ENCODE measurements at regions not wholly inside any gene's neighbourhood (a gene's known extent, or its start where the extent isn't known, plus 50 kb on each side); places are given as distances from the start of the nearest gene placed in this dataset.
"Not testable (repeated sequence)": the region's sequence is repeated elsewhere in the genome, so short reads cannot be mapped to it uniquely, and the experiment has no call there.

- H3K36me3 ChIP-seq (replicated peaks in 1 of 2); H3K4me1 ChIP-seq (replicated peaks in 1 of 2); H3K9me3 ChIP-seq (replicated peaks in 1 of 3); H3K27ac ChIP-seq; H3K4me3 ChIP-seq; DNase-seq; intact Hi-C loops (cut with DNase I); H3K27me3 ChIP-seq: not testable (repeated sequence)
- WGBS, 4 donors, result 0 to 27% (median 11%) methylated on average over 2 to 3 of the region's 3 CpGs
Measured at GRCh38 chr2:242113492-242113891, 244.0 kb downstream of the RTP5 start.

- H3K9me3 ChIP-seq (replicated peaks in 1 of 3); intact Hi-C loops (cut with DNase I); H3K27me3 ChIP-seq; DNase-seq; H3K36me3 ChIP-seq (replicated peaks in 1 of 2); H3K4me1 ChIP-seq (replicated peaks in 1 of 2); H3K4me3 ChIP-seq: not testable (repeated sequence)
- 45 to 80% (median 71%) methylated on average over 1 of the region's 2 CpGs for WGBS, 4 donors
- peak overlapping the region in 1 of 5 donors; percentile 40 for H3K27ac ChIP-seq
Measured at GRCh38 chr2:242116676-242117075, 247.1 kb downstream of the RTP5 start.

- H3K4me3 ChIP-seq; H3K4me1 ChIP-seq (replicated peaks in 1 of 2); H3K27me3 ChIP-seq; H3K9me3 ChIP-seq (replicated peaks in 1 of 3); DNase-seq; H3K36me3 ChIP-seq (replicated peaks in 1 of 2); intact Hi-C loops (cut with DNase I); H3K27ac ChIP-seq: not testable (repeated sequence)
- WGBS, 4 donors, result no CpG with 5 or more reads among the region's 3 CpGs
Measured at GRCh38 chr2:242117305-242117704, 247.8 kb downstream of the RTP5 start.

GRCh38 chr2:242119682-242120081 is 250.2 kb downstream of the RTP5 start:
- intact Hi-C loops (cut with DNase I); H3K4me3 ChIP-seq; DNase-seq; H3K4me1 ChIP-seq (replicated peaks in 1 of 2); H3K9me3 ChIP-seq (replicated peaks in 1 of 3); H3K27ac ChIP-seq; H3K27me3 ChIP-seq; H3K36me3 ChIP-seq (replicated peaks in 1 of 2): not testable (repeated sequence)
- 57 to 83% (median 79%) methylated on average over 1 to 5 of the region's 5 CpGs for WGBS, 4 donors

- H3K36me3 ChIP-seq (replicated peaks in 1 of 2); H3K9me3 ChIP-seq (replicated peaks in 1 of 3); DNase-seq; intact Hi-C loops (cut with DNase I); H3K27me3 ChIP-seq; H3K27ac ChIP-seq; H3K4me3 ChIP-seq; H3K4me1 ChIP-seq (replicated peaks in 1 of 2): not testable (repeated sequence)
- 89 to 95% (median 93%) methylated on average over 3 of the region's 3 CpGs for WGBS, 4 donors
Measured at GRCh38 chr2:242130682-242131081, 261.2 kb downstream of the RTP5 start.

- H3K27me3 ChIP-seq; H3K36me3 ChIP-seq (replicated peaks in 1 of 2); DNase-seq; intact Hi-C loops (cut with DNase I); H3K4me3 ChIP-seq; H3K9me3 ChIP-seq (replicated peaks in 1 of 3); H3K4me1 ChIP-seq (replicated peaks in 1 of 2); H3K27ac ChIP-seq: not testable (repeated sequence)
- TF ChIP-seq CTCF (IDR thresholded peaks at IDR 0.05), result peak in 4 of 6 experiments; percentile 34 to 60 (median 50)
- 6 to 21% (median 9%) methylated on average over 2 of the region's 2 CpGs for WGBS, 4 donors
Measured at GRCh38 chr2:242159921-242160320, 290.4 kb downstream of the RTP5 start.

- H3K4me1 ChIP-seq (replicated peaks in 1 of 2); H3K9me3 ChIP-seq (replicated peaks in 1 of 3); intact Hi-C loops (cut with DNase I); H3K27me3 ChIP-seq; H3K4me3 ChIP-seq; DNase-seq; H3K27ac ChIP-seq; H3K36me3 ChIP-seq (replicated peaks in 1 of 2): not testable (repeated sequence)
Measured at GRCh38 chr2:242165115-242165514, 295.6 kb downstream of the RTP5 start.

- H3K36me3 ChIP-seq (replicated peaks in 1 of 2); H3K9me3 ChIP-seq (replicated peaks in 1 of 3); intact Hi-C loops (cut with DNase I); H3K4me1 ChIP-seq (replicated peaks in 1 of 2); H3K4me3 ChIP-seq; DNase-seq; H3K27ac ChIP-seq; H3K27me3 ChIP-seq: not testable (repeated sequence)
- WGBS, 4 donors, result 90 to 96% (median 93%) methylated on average over 4 of the region's 4 CpGs
Measured at GRCh38 chr2:242171290-242171689, 301.8 kb downstream of the RTP5 start.

Small RNAs in the stretch of these regions (small RNA-seq; reads per million reads assigned to genes)
- 0 reads per million in 2 donors for gene CICP10
- gene SEPT14P2, result 0 reads per million in 2 donors

Data from adrenal gland (tissue), 9 donors.